Activated CD8-positive, alpha-beta memory T cell treated with anti-CD3 and anti-CD28 coated beads for 1 hour (primary cell): ENCODE measurements at regions not wholly inside any gene's neighbourhood (a gene's known extent, or its start where the extent isn't known, plus 50 kb on each side); places are given as distances from the start of the nearest gene placed in this dataset.
"Not testable (repeated sequence)": the region's sequence is repeated elsewhere in the genome, so short reads cannot be mapped to it uniquely, and the experiment has no call there.

Source experiments
- DNase-seq, 2 donors: peaks; one replicate each; pipeline ENCODE4 v3.0.0-alpha.2; 2020; ENCODE audit warnings: low read depth in 1 of 2; ENCODE audit errors: extremely low read depth in 1 of 2

- no peak for DNase-seq
These were observed 97.2 kb upstream of the PODXL start for GRCh38 chr7:131653418-131654248.

GRCh38 chr7:131652934-131653333, 96.5 kb upstream of the PODXL start:
- DNase-seq: no peak

- no peak for DNase-seq
These were observed 95.8 kb upstream of the PODXL start for GRCh38 chr7:131652194-131652593.

- no peak for DNase-seq
These were observed 93.5 kb upstream of the PODXL start for GRCh38 chr7:131649879-131650278.

GRCh38 chr7:131649003-131649541, 92.6 kb upstream of the PODXL start:
- DNase-seq: no peak

- no peak for DNase-seq
These were observed 92.1 kb upstream of the PODXL start for GRCh38 chr7:131648491-131648890.

GRCh38 chr7:131646203-131646602, 89.8 kb upstream of the PODXL start:
- DNase-seq: no peak

GRCh38 chr7:131642429-131642828, 86.0 kb upstream of the PODXL start:
- no peak for DNase-seq

- DNase-seq: no peak
These were observed 84.3 kb upstream of the PODXL start for GRCh38 chr7:131640686-131641085.

- DNase-seq: no peak
These were observed 82.4 kb upstream of the PODXL start for GRCh38 chr7:131638641-131639430.

GRCh38 chr7:131637859-131638258, 81.4 kb upstream of the PODXL start:
- no peak for DNase-seq

GRCh38 chr7:131636092-131636491, 79.7 kb upstream of the PODXL start:
- no peak for DNase-seq

- DNase-seq: not testable (repeated sequence)
These were observed 77.8 kb upstream of the PODXL start for GRCh38 chr7:131634197-131634596.

GRCh38 chr7:131633342-131633843, 77.0 kb upstream of the PODXL start:
- DNase-seq: no peak

GRCh38 chr7:131630427-131630826, 74.0 kb upstream of the PODXL start:
- no peak for DNase-seq

- DNase-seq: no peak
These were observed 72.9 kb upstream of the PODXL start for GRCh38 chr7:131629217-131629882.

GRCh38 chr7:131628634-131629033, 72.2 kb upstream of the PODXL start:
- DNase-seq: no peak

- no peak for DNase-seq
These were observed 71.3 kb upstream of the PODXL start for GRCh38 chr7:131627735-131628190.

GRCh38 chr7:131626643-131627042, 70.2 kb upstream of the PODXL start:
- no peak for DNase-seq

GRCh38 chr7:131625817-131626372, 69.5 kb upstream of the PODXL start:
- DNase-seq: no peak

- DNase-seq: not testable (repeated sequence)
These were observed 68.9 kb upstream of the PODXL start for GRCh38 chr7:131625345-131625744.
